ENCODE measurements at regions not wholly inside any gene's neighbourhood (a gene's known extent, or its start where the extent isn't known, plus 50 kb on each side); places are given as distances from the start of the nearest gene placed in this dataset.

- no peak for TF ChIP-seq CTCF (IDR thresholded peaks at IDR 0.05)
- DNase-seq (ENCODE audit: low spot score): no peak
- ATAC-seq (ENCODE audit: low FRiP score): no peak
Observed at GRCh38 chr15:29400701-29401100, 131.1 kb upstream of the NSMCE3 start.

- no peak for TF ChIP-seq CTCF (IDR thresholded peaks at IDR 0.05)
- DNase-seq (ENCODE audit: low spot score) (no peak), ATAC-seq (ENCODE audit: low FRiP score) (no peak)
Observed at GRCh38 chr15:29398907-29399306, 129.3 kb upstream of the NSMCE3 start.

GRCh38 chr15:29396176-29396811 lies 126.7 kb upstream of the NSMCE3 start:
- DNase-seq (ENCODE audit: low spot score): no peak
- no peak for ATAC-seq (ENCODE audit: low FRiP score)
- no peak for TF ChIP-seq CTCF (IDR thresholded peaks at IDR 0.05)

DNA sequence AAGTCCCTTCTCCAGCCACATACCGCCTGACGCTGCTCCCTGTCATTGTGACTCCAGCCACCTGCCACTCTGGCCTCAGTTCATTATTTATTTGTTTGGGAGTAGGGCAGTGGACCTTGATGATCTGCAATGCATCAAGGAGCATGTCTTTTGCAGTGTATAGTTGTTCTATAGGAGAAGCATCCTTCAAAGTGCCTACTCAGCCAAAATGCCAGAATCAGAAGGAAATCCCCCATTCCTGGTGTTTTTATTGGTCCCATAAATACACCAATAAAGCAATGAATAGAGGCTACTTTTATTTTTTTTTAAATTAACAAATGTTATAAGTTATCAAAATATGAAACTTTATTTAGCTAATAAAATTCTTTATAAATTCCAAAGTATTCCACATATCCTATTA lies 123.8 kb upstream of the NSMCE3 start:
- ATAC-seq (ENCODE audit: low FRiP score): no peak
- no peak for DNase-seq (ENCODE audit: low spot score)
- TF ChIP-seq CTCF (IDR thresholded peaks at IDR 0.05): no peak

GRCh38 chr15:29392358-29392757 lies 122.7 kb upstream of the NSMCE3 start:
- no peak for TF ChIP-seq CTCF (IDR thresholded peaks at IDR 0.05)
- no peak for DNase-seq (ENCODE audit: low spot score)
- ATAC-seq (ENCODE audit: low FRiP score): no peak

GRCh38 chr15:29390051-29390450 lies 120.4 kb upstream of the NSMCE3 start:
- DNase-seq (ENCODE audit: low spot score) (no peak), ATAC-seq (ENCODE audit: low FRiP score) (no peak)
- no peak for TF ChIP-seq CTCF (IDR thresholded peaks at IDR 0.05)

DNA sequence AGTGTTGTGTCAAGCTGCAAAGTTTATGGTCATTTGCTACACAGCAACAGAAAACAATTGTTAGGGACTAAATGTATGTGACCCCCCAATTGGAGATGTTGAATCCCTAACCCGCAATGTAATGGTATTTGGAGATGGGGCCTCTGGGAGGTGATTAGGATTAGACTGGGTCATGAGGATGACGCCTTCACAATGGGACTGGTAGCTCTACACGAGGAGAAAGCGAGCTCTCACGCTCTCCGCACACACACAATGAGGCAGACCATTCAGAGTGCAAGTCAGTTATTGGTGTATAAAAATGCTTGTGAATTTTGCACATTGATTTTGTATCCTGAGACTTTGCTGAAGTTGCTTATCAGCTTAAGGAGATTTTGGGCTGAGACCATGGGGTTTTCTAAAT lies 116.9 kb upstream of the NSMCE3 start:
- ATAC-seq (ENCODE audit: low FRiP score): no peak
- no peak for DNase-seq (ENCODE audit: low spot score)
- TF ChIP-seq CTCF (IDR thresholded peaks at IDR 0.05): no peak
